Neural progenitor cell (in vitro differentiated cells): ENCODE measurements at regions not wholly inside any gene's neighbourhood (a gene's known extent, or its start where the extent isn't known, plus 50 kb on each side); places are given as distances from the start of the nearest gene placed in this dataset.

Source experiments
- DNase-seq: peaks from one replicate; pipeline ENCODE4 v3.0.0-alpha.2; 2016; ENCODE audit warnings: low spot score
- H2AFZ ChIP-seq: fragments of 200-600 bp; sonication (generic); replicated peaks from 2 replicates; pipeline ENCODE4 v1.6.1; 2016; ENCODE audit warnings: antibody characterized with exemption
- H3F3A ChIP-seq: fragments of 200-600 bp; sonication (generic); 2 replicates; pipeline ENCODE4 v1.6.1; 2016; ENCODE audit warnings: antibody characterized with exemption, low read depth
- H3K27ac ChIP-seq: fragments of 200-600 bp; sonication (generic); 2 replicates; pipeline ENCODE4 v1.5.1; 2016; ENCODE audit warnings: mild to moderate bottlenecking
- H3K27me3 ChIP-seq: fragments of 200-600 bp; sonication (generic); 2 replicates; pipeline ENCODE4 v1.6.1; 2016; ENCODE audit warnings: mild to moderate bottlenecking, moderate library complexity
- H3K36me3 ChIP-seq: fragments of 200-600 bp; sonication (generic); 2 replicates; pipeline ENCODE4 v1.5.1; 2016
- H3K4me1 ChIP-seq: fragments of 200-600 bp; sonication (generic); 2 replicates; pipeline ENCODE4 v1.6.1; 2016; ENCODE audit warnings: mixed run types
- H3K4me2 ChIP-seq: fragments of 200-600 bp; sonication (generic); 2 replicates; pipeline ENCODE4 v1.6.1; 2016
- H3K4me3 ChIP-seq: fragments of 200-600 bp; sonication (generic); 2 replicates; pipeline ENCODE4 v1.5.1; 2016
- H3K79me2 ChIP-seq: fragments of 200-600 bp; sonication (generic); 2 replicates; pipeline ENCODE4 v1.6.1; 2016; ENCODE audit warnings: low read depth
- H3K9ac ChIP-seq: fragments of 200-600 bp; sonication (generic); 2 replicates; pipeline ENCODE4 v1.6.1; 2016
- H3K9me3 ChIP-seq: fragments of 200-600 bp; sonication (generic); 2 replicates; pipeline ENCODE4 v1.5.1; 2016; ENCODE audit warnings: low read depth
- H4K20me1 ChIP-seq: fragments of 200-600 bp; sonication (generic); 2 replicates; pipeline ENCODE4 v1.6.1; 2016; ENCODE audit warnings: low read depth
- H3K27ac Mint-ChIP-seq: 3 replicates; pipeline ENCODE4 v1.8.0; 2021; ENCODE audit warnings: mixed read lengths
- H3K27me3 Mint-ChIP-seq: 2 replicates; pipeline ENCODE4 v1.8.0; 2022; ENCODE audit warnings: low read depth, mild to moderate bottlenecking, inconsistent platforms, moderate library complexity, mixed read lengths; ENCODE audit not compliant: insufficient read depth
- H3K36me3 Mint-ChIP-seq: 3 replicates; pipeline ENCODE4 v1.8.0; 2021; ENCODE audit warnings: mixed read lengths
- H3K4me1 Mint-ChIP-seq: 3 replicates; pipeline ENCODE4 v1.8.0; 2021; ENCODE audit warnings: mixed read lengths
- H3K4me3 Mint-ChIP-seq: 3 replicates; pipeline ENCODE4 v1.8.0; 2021; ENCODE audit warnings: mild to moderate bottlenecking, moderate library complexity, mixed read lengths
- H3K9me3 Mint-ChIP-seq: 3 replicates; pipeline ENCODE4 v1.8.0; 2020; ENCODE audit warnings: mixed read lengths
- CTCF ChIP-seq: fragments of 200-600 bp; sonication (generic); IDR thresholded peaks from 2 replicates; pipeline ENCODE4 v1.5.1; 2017; ENCODE audit warnings: antibody characterized with exemption, mild to moderate bottlenecking
- EZH2 ChIP-seq: fragments of 200-600 bp; sonication (generic); IDR thresholded peaks from 2 replicates; pipeline ENCODE4 v1.6.1; 2017; ENCODE audit warnings: antibody characterized with exemption, mild to moderate bottlenecking, moderate library complexity
- EZH2phosphoT487 ChIP-seq: fragments of 200-600 bp; sonication (generic); IDR thresholded peaks from 2 replicates; pipeline ENCODE4 v1.6.1; 2017; ENCODE audit warnings: antibody characterized with exemption

- Mint-ChIP-seq H3K4me1 (peaks cover 5% of the 10 kb centered on the region), H3K27me3 (peaks cover 3% of the 10 kb centered on the region), H3K9me3 (peaks cover 3% of the 10 kb centered on the region), H3K36me3 (no peaks in the 10 kb centered on the region), H3K4me3 (peak overlapping the region; percentile 33), H3K27ac (no peak overlapping the region)
- Histone ChIP-seq H2AFZ (peak overlapping the region; percentile 12), H3F3A (no peaks in the 10 kb centered on the region), H4K20me1 (no peaks in the 10 kb centered on the region), H3K36me3 (no peaks in the 10 kb centered on the region), H3K27me3 (no peaks in the 10 kb centered on the region), H3K4me1 (peaks cover 7% of the 10 kb centered on the region), H3K9ac (no peak overlapping the region), H3K27ac (no peak overlapping the region), H3K4me3 (no peak overlapping the region), H3K79me2 (no peaks in the 10 kb centered on the region), H3K4me2 (no peak overlapping the region), H3K9me3 (no peaks in the 10 kb centered on the region)
- TF ChIP-seq CTCF (no peak), EZH2phosphoT487 (no peak), EZH2 (no peak)
- DNase-seq, result peak; percentile 55
Measured at GRCh38 chr3:84066915-84067314, 891.9 kb upstream of the CADM2 start.

- H3K27ac Mint-ChIP-seq, result peak overlapping the region; percentile 11
- Histone ChIP-seq H3K9me3 (no peaks in the 10 kb centered on the region), H3K27me3 (no peaks in the 10 kb centered on the region), H3F3A (no peaks in the 10 kb centered on the region), H3K36me3 (no peaks in the 10 kb centered on the region), H3K27ac (no peak overlapping the region), H3K4me1 (no peaks in the 10 kb centered on the region), H2AFZ (peak overlapping the region; percentile 31), H4K20me1 (no peaks in the 10 kb centered on the region), H3K79me2 (no peaks in the 10 kb centered on the region), H3K4me3 (no peak overlapping the region), H3K9ac (no peak overlapping the region), H3K4me2 (no peak overlapping the region)
- H3K36me3 Mint-ChIP-seq, result no peaks in the 10 kb centered on the region
- H3K9me3 Mint-ChIP-seq, result peaks cover 3% of the 10 kb centered on the region
- H3K4me3 Mint-ChIP-seq, result no peak overlapping the region
- DNase-seq, result peak; percentile 5
- H3K4me1 Mint-ChIP-seq, result peaks cover 5% of the 10 kb centered on the region
- H3K27me3 Mint-ChIP-seq, result no peaks in the 10 kb centered on the region
- TF ChIP-seq EZH2 (no peak), EZH2phosphoT487 (no peak), CTCF (no peak)
Measured at GRCh38 chr3:84073664-84074063, 885.1 kb upstream of the CADM2 start.

DNA sequence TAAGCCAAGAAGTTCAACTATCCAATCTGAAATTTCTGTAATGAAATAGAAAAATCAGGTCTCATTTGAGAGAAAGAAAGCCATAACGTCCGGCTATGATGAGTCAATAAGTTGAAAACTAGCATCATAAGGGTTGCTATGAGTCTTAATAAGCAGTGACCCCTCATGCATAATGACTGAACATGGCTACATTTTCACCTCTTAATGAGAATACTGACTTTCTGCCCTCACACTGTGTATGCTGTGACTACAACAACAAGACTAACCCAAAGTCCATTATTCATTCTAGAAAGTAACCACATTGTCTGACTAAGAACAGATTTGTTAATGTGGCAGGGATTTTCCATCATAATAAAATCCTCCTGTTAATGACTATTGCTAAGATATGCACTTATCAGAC, 884.0 kb upstream of the CADM2 start:
- Mint-ChIP-seq H3K27me3 (no peaks in the 10 kb centered on the region), H3K27ac (no peak overlapping the region), H3K36me3 (no peaks in the 10 kb centered on the region), H3K4me3 (no peak overlapping the region), H3K4me1 (peaks cover 5% of the 10 kb centered on the region), H3K9me3 (peaks cover 3% of the 10 kb centered on the region)
- H3K79me2 ChIP-seq, result no peaks in the 10 kb centered on the region
- H4K20me1 ChIP-seq, result no peaks in the 10 kb centered on the region
- H2AFZ ChIP-seq, result no peak overlapping the region
- H3F3A ChIP-seq, result no peaks in the 10 kb centered on the region
- no peaks in the 10 kb centered on the region for H3K27me3 ChIP-seq
- TF ChIP-seq EZH2 (no peak), CTCF (no peak), EZH2phosphoT487 (no peak)
- H3K36me3 ChIP-seq, result no peaks in the 10 kb centered on the region
- H3K27ac ChIP-seq, result no peak overlapping the region
- H3K9me3 ChIP-seq, result no peaks in the 10 kb centered on the region
- H3K4me3 ChIP-seq, result no peak overlapping the region
- H3K9ac ChIP-seq, result no peak overlapping the region
- DNase-seq, result no peak
- H3K4me1 ChIP-seq, result no peaks in the 10 kb centered on the region
- no peak overlapping the region for H3K4me2 ChIP-seq
